PFSK-1 (cell line): ENCODE measurements at regions not wholly inside any gene's neighbourhood (a gene's known extent, or its start where the extent isn't known, plus 50 kb on each side); places are given as distances from the start of the nearest gene placed in this dataset.

ENCODE experiments used
- POLR2AphosphoS5 ChIP-seq: IDR thresholded peaks from 2 replicates; pipeline ENCODE4 v1.6.1; 2012; ENCODE audit warnings: low read depth, mild to moderate bottlenecking, control low read depth, low read length, moderate library complexity
- TAF1 ChIP-seq: IDR thresholded peaks from 2 replicates; pipeline ENCODE4 v1.6.1; 2012; ENCODE audit warnings: low read length, control low read depth, borderline replicate concordance; ENCODE audit not compliant: insufficient read depth
- TF ChIP-seq, protein P1 (sequence below), 2 experiments: IDR thresholded peaks; 2 replicates each; pipeline versions ENCODE4 v1.6.1 to v1.8.0; 2011 to 2012; ENCODE audit warnings: low read depth in 2 of 2, low read length in 2 of 2, control low read depth in 1 of 2, inconsistent platforms in 1 of 2, mild to moderate bottlenecking in 1 of 2, moderate library complexity in 1 of 2; ENCODE audit not compliant: insufficient read depth in 1 of 2

GRCh38 chr12:65526311-65526710, 247.8 kb downstream of the MSRB3 start:
- TF ChIP-seq, protein P1, sequence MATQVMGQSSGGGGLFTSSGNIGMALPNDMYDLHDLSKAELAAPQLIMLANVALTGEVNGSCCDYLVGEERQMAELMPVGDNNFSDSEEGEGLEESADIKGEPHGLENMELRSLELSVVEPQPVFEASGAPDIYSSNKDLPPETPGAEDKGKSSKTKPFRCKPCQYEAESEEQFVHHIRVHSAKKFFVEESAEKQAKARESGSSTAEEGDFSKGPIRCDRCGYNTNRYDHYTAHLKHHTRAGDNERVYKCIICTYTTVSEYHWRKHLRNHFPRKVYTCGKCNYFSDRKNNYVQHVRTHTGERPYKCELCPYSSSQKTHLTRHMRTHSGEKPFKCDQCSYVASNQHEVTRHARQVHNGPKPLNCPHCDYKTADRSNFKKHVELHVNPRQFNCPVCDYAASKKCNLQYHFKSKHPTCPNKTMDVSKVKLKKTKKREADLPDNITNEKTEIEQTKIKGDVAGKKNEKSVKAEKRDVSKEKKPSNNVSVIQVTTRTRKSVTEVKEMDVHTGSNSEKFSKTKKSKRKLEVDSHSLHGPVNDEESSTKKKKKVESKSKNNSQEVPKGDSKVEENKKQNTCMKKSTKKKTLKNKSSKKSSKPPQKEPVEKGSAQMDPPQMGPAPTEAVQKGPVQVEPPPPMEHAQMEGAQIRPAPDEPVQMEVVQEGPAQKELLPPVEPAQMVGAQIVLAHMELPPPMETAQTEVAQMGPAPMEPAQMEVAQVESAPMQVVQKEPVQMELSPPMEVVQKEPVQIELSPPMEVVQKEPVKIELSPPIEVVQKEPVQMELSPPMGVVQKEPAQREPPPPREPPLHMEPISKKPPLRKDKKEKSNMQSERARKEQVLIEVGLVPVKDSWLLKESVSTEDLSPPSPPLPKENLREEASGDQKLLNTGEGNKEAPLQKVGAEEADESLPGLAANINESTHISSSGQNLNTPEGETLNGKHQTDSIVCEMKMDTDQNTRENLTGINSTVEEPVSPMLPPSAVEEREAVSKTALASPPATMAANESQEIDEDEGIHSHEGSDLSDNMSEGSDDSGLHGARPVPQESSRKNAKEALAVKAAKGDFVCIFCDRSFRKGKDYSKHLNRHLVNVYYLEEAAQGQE (IDR thresholded peaks at IDR 0.05; ENCODE audit: insufficient read depth in 1 of 2, low read depth in 2 of 2, low read length in 2 of 2): no peak
- TF ChIP-seq POLR2AphosphoS5 (no peak), TAF1 (no peak)
